ENCODE measurements at regions not wholly inside any gene's neighbourhood (a gene's known extent, or its start where the extent isn't known, plus 50 kb on each side); places are given as distances from the start of the nearest gene placed in this dataset.

DNA sequence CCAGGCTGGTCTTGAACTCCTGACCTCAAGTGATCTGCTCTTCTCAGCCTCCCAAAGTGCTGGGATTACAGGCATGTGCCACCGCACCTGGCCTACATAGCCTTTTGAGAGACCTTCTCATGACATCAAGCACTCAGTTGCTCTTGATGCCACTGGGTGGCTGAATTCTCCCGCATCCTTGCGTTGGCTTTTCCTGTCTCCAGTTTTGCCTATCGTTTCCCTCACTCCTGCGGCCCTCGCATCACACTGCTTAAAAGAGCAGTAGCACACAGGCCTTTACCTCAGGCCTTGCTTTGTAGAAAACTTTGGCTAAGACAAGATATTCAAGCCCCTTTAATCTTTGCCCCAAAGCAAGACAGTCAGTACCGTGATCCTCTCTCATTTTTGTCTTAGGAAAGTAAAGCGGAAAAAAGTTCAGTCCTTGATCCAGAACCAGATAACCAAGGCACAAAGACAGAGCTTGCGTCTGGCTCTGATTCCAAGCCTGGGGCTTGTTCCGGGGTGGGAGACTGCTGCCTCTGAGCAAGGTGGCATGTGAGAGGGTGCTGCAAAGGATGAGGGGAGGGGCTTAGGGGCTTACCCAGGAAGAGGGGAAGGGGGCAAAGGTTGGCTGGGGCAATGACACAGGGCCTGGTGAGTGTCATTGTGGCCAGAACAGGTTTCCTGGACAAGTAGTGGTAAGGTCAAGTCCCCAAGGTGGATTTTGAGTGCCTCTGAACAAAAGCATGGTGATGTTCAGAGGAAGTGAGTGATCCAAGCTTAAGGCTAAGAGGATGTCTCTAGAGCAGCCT, 175.0 kb upstream of the TLE3 start:
- no peak for DNase-seq

DNA sequence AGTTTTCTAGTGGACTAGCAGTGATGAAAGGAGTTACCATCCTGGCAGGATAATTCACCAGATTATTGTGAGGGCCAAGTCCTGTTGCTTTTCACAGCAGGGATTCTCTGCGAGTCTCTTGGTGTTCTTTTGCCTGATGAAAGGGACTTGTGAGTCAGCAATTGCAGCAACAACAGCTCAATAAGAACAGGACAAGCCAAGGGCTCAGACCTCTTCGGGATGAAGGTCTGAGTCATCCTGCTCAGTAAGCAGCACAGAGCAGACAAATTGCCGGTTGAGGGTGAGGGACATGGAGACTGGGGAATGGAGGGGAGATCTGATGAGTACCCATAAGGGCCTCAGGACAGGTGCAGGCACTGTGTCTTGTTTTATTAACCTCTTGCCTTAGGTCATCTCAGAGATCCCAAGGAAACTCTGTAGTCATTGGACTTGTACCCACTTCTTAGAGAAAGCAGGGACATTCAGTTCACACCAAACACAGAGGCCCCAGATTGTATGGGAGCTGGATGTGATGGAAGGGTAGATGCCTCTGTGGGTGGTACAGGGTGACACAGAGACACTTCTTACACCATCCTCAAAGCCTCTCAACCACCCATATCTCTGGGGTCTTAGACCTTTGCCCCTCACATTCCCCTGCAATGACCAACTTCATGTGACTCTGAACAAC, 173.8 kb upstream of the TLE3 start:
- peak; percentile 92 for DNase-seq

DNA sequence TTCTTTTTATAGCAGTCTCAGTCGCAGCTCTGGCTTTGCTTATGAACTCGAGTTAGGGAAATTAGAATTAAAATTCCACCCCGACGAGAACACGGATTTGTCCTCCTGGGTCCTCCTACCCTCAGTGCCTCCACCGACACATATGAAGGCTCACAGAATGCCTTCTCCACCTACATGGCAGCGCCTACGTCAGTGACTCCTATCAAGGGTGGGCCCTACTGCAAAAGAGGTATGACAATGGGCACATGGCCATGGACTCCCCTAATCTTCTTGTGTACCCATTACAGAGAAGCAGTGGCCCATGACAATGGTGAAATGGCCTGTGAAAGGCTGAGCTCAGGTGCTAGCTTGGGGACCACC, 173.0 kb upstream of the TLE3 start:
- no peak for DNase-seq

GRCh38 chr15:70269991-70270751, 172.5 kb upstream of the TLE3 start:
- DNase-seq, result peak; percentile 40

- no peak for DNase-seq
Observed at GRCh38 chr15:70269311-70269911, 171.7 kb upstream of the TLE3 start.

DNA sequence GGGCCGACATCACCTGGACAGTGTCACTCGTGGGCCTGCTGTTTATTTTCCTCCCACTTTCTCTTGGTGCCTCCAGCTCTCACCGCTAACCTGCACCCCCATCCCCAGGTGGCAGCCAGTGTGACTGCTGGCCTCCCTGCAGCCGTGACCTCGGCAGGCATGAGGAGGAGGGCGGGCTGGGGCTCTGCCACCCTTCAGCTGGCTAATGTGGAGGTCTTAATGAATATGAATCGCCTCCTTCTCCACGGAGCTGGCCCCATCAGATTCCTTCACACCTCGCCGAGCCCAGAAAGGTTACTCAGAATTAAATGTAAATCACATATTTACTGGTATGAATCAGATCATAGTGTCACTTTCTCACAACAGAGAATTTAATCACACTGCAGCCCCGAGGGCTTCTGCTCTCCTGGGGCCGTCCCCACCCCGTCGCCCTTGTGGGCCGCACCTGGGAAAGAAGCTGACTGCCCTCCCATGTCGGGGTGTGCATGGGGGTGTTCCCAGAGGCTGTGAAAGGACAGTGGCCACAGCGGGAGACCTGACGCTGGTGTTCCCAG, 171.1 kb upstream of the TLE3 start:
- DNase-seq, result no peak

GRCh38 chr15:70267879-70268278, 170.2 kb upstream of the TLE3 start:
- peak; percentile 90 for DNase-seq

DNA sequence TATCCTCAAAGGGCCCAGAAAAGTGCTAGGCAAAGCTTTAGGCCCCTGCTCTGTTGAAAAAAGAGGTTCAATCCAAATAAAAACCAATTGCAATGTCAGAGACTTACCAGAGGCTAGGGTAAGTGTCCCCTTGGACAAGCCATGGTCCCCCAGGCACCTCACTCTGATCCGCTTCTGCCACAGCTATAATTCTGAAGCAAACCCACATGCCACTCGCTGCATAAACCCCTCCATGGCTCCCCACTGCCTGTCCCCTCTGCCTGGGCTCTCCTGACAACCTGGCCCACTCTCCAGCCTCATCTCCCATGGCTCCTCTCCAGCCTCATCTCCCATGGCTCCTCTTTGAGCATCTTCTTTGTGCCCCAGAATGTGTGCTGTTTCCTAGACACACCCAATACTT, 169.6 kb upstream of the TLE3 start:
- no peak for DNase-seq

DNA sequence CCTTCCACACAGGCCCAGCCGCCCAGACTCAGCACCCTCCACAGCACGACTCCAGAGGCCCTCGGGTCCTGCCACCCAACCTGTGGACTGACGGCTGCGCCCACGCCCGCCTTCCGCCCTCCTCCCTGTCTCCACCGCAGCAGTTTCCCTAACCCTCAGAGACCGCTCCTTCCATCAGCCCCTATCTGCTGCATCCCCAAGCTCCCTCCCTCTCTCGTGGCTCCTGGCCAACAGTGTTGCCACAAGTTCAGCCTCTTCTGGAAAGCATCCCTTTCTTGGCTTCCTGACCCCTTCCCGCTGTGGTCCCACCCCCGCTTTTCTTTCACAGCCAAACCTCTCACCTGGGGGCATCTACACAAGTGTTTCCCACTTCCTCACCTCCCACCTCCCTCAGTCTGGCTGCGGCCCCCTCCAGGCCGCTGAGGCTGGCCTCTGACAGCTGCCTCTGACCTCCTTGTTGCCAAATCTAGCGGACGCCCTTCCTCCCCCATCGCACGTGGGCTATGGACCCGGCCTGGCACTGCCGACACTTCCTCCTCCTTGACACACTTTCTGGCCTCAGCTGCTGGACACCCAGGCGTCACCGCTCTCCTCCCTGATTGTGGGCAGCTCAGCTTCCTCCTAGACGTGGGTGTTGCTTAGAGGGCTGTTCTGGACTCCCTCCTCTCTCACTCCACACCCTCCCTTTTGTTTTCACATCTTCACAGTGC, 168.8 kb upstream of the TLE3 start:
- DNase-seq, result peak; percentile 95

- no peak for DNase-seq
Observed at GRCh38 chr15:70265986-70266385, 168.3 kb upstream of the TLE3 start.

- no peak for DNase-seq
Observed at GRCh38 chr15:70265466-70265978, 167.8 kb upstream of the TLE3 start.

GRCh38 chr15:70264738-70265465, 167.2 kb upstream of the TLE3 start:
- DNase-seq, result no peak

DNA sequence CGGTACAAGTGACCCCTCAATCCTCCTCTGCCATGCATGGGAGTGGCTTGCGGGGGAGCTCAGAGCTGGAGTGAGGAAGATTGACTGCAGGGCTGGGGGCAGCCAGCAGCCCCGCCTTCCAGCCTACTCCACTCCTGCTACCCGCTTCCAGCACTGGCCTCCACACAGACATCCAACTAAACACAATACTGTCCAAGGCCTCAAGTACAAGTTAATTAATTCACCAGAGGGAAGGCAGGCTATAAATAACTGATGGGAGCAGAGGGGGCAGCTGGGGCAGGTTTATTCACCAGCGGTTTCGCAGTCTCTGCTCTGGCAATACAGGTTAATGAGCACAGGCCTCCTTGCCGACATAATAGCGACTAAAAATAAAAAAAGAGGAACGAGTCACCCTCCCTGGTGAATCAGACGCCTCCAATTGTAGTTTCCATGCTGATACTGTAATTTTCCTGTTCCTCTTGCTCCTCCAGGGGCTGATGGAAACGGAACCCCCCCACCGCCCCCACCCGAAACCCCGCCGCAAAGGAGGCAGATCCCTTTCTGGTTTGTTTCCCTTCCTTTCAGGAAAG, 166.4 kb upstream of the TLE3 start:
- peak; percentile 90 for DNase-seq

GRCh38 chr15:70262591-70263274, 165.0 kb upstream of the TLE3 start:
- no peak for DNase-seq

GRCh38 chr15:70262171-70262570, 164.5 kb upstream of the TLE3 start:
- no peak for DNase-seq

DNA sequence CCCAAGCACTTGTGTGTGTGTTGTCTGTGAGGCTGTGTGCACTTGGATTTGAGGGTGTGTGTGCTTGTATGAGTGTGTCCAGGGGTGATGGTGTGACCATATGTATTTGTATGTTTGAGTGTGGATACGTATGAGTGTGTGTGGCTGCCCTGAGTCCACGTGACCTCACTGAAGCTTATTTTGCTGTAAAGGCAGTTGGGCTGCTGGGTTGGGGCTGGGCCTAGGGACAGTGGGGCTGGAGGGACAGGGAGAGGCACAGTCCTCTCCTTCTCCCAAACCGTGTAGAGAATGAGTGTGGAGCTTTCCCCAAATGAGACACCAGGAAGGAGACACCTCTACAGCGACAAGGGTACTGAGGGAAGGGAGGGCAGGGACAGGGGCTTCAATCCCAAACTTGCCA, 163.4 kb upstream of the TLE3 start:
- no peak for DNase-seq

GRCh38 chr15:70260580-70260979, 162.9 kb upstream of the TLE3 start:
- DNase-seq, result no peak

DNA sequence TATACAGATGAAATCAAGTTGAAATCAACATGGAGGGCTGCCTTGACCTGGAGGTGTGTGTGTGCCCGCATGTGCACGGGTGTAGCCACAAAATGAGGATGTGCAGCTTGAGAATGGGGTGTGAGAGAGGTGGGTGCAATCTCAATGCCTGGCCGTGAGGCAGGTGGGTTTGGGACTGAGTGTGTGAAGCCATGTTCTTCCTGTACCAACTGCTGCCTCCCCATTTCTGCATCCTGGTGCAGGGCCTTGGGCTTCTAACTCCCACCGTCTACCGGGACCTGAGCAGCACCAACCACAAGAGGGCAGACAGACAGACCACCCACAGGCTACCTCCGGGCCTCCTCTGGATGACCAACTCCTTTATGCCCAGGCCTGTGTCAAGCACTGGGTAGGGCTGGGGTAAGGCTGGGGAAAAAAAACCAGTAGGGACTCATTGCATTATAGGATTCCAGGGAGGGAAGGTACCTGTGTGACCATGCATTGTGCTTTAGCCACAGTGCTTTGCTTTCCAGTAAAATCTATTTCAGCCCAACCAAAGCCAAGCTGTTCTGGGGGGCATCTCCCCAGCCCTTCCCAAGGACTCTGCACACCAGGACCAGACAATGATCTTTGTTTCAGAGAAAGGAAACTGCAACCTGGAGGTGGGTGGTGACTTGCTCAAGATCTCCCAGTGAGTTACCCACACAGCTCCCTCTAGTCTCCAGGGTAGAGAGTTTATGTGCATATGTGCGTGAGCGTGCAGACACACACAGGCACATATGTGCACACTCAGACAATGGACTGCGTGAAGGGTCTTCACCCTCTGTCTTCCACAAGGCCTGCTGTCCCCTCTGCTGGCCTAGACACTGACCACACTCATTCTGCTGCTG, 162.2 kb upstream of the TLE3 start:
- peak; percentile 60 for DNase-seq

GRCh38 chr15:70259028-70259424, 161.3 kb upstream of the TLE3 start:
- peak; percentile 76 for DNase-seq
